GM12872 (cell line): ENCODE measurements at regions not wholly inside any gene's neighbourhood (a gene's known extent, or its start where the extent isn't known, plus 50 kb on each side); places are given as distances from the start of the nearest gene placed in this dataset.

Experiments used
- TF ChIP-seq, protein P1 (sequence below): IDR thresholded peaks from 3 replicates; pipeline ENCODE4 v1.5.1; 2011; ENCODE audit warnings: low read depth, mild to moderate bottlenecking, low read length, moderate library complexity; ENCODE audit not compliant: insufficient read depth

DNA sequence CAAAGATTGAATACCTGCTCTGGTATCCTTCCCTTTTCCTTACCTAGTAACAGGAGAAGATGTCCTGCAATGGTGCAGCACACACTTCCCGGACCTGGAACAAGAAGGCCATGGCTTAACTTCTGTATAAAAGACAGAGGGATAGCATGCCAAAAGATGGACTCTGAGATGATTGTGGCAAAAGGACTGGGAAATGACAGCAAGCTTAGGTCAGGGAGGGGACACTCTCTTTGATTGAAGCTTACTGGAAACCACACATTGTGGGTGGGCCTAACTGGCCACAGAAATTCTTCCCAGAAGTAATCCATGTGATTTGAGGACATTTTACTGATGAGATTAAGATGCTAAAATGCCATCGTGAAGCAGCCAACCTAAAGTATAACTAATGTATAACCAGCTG, 71.0 kb upstream of the OTUD4 start:
- TF ChIP-seq, protein P1, sequence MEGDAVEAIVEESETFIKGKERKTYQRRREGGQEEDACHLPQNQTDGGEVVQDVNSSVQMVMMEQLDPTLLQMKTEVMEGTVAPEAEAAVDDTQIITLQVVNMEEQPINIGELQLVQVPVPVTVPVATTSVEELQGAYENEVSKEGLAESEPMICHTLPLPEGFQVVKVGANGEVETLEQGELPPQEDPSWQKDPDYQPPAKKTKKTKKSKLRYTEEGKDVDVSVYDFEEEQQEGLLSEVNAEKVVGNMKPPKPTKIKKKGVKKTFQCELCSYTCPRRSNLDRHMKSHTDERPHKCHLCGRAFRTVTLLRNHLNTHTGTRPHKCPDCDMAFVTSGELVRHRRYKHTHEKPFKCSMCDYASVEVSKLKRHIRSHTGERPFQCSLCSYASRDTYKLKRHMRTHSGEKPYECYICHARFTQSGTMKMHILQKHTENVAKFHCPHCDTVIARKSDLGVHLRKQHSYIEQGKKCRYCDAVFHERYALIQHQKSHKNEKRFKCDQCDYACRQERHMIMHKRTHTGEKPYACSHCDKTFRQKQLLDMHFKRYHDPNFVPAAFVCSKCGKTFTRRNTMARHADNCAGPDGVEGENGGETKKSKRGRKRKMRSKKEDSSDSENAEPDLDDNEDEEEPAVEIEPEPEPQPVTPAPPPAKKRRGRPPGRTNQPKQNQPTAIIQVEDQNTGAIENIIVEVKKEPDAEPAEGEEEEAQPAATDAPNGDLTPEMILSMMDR = no peak

DNA sequence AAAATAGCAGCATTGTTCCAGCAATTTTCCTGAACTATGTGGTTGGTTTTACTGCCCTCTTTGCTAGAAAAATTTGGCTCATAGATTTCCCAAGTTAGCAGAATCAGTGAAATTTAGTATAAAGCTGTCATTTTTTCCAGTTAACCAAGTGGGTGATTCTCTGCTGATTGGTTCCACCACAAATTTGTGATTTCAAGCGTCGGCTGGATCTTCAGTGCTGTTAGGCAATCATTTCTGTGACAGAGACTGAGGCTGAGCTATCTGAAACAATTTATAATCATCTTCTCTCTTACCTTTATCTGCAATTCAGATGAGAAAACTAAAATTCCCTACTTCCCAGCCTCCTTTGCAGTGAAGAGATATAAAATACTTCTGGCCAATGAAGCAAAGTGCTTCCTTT, 68.6 kb upstream of the OTUD4 start:
- TF ChIP-seq, protein P1 = no peak

DNA sequence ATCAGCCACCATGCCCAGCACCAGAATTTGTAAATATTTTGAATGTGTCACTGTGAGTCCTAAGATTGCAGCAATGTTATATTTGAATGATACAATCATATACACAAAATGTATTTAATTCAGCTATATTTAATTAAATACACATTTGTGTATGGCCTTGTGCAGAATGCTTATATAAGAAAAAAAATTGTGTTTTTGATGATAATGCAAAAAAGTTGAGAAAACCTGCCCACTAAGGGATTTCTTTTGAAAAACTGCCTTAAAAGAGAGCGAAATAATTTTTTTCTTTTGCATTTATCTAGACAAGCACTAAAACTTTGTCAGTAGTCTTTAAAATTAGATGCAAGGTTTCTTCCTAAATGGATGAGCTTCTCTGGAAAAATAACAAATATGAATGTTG, 68.1 kb upstream of the OTUD4 start:
- TF ChIP-seq, protein P1 = no peak

DNA sequence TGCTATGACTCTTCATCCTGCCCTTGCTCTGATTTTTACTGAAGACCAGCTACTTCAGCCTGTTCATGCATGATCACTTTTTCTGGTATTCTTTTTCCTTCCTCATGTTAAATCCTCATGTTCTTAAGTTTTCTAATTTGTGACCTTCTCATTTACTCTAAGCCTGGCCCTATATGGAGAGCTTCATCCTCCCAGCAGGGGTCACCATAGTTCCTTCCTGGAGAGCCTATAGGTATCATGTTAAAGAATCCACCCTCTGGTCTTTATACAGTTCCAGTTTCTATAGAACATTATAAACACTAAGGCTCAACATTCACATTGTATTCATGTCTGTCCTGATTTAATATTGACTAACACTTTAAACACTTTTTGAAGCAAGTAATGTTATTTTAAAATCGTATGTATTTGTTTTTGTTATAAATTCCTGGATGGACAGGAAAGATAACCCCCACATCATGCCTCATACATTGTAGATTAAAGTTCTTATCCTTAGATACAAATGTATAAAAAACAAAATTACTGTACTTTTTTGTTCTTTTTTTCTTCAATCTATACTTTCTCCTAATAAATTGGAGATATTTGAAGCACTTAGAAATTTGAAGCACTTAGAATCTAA, 53.8 kb upstream of the OTUD4 start:
- TF ChIP-seq, protein P1 = peak; percentile 76

DNA sequence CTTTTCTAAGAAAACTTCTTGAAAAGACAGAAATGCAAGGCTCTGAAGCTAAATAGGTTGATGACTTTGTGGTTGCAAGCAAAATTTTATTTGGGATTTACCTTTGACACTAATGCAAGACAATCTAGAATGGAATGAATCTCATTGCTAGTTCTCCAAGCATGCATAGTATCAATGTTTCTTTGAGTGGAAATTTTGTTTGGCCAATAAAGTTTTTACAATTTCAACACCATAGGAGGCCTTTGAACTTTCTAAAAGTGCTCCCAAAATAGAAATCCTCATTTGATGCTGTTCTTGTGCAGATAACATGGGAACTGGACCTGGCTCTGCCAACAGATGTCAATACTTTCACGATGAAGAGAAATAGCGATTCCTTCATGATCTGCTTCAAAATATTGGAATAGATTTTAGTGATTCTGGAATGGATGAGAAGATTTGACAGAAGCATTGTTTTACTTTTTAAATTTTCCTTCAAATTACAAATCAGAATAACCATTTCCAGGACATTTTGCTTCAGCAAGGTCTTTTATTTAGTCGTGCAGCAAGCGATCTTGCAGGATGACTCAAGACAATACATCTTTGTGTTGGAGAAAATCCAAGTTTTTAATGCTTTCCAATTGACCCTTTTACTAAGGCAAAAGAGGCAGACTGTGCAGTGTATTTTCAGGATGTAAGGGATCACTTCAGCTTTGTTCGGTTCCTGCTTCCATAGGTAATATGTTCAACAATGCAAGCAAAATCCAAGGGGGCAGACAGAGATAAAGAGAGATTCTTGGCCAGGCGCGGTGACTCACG, 51.7 kb upstream of the OTUD4 start:
- TF ChIP-seq, protein P1 = no peak

DNA sequence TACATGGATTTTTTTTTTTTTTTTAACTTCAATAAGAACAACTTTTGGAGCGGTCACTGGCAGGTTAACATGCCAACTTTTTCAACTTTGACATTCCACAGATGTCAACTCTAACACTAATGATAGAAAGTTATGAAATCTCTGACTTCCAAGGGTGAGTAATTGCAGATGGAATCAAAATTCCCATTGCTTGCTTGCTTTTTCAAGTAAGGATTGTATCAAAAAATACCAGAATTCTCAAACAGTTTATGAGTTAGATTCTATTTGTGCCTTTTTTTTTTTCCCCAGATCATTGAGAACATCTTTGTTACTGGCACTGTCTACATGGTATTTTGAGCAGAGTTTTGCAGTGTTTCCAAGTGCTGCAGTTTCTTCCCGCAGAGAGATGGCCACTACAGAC, 50.3 kb upstream of the OTUD4 start:
- TF ChIP-seq, protein P1 = no peak
